Thoracic aorta (tissue), 2 donors: ENCODE measurements at regions not wholly inside any gene's neighbourhood (a gene's known extent, or its start where the extent isn't known, plus 50 kb on each side); places are given as distances from the start of the nearest gene placed in this dataset.
"Not testable (repeated sequence)": the region's sequence is repeated elsewhere in the genome, so short reads cannot be mapped to it uniquely, and the experiment has no call there.

Experiments used
- ATAC-seq: fragments of 150-250 bp; one replicate; pipeline ENCODE4 v1.8.0; 2017; ENCODE audit warnings: low read depth; ENCODE audit not compliant: insufficient number of reproducible peaks, low FRiP score
- DNase-seq: peaks from one replicate; pipeline ENCODE4 v3.0.0-alpha.2; 2020; ENCODE audit warnings: low spot score
- H3K27ac ChIP-seq, 2 donors: fragments of 200-600 bp; sonication (generic); 1 replicate in 1 of 2; 2 replicates in 1 of 2; pipeline ENCODE4 v1.5.1; 2016; ENCODE audit warnings: mild to moderate bottlenecking in 2 of 2, moderate library complexity in 2 of 2
- H3K27me3 ChIP-seq: fragments of 200-600 bp; sonication (generic); replicated peaks from 2 replicates; pipeline ENCODE4 v1.6.0; 2016; ENCODE audit warnings: mild to moderate bottlenecking; ENCODE audit not compliant: insufficient read depth
- H3K36me3 ChIP-seq: fragments of 200-600 bp; sonication (generic); one replicate; pipeline ENCODE4 v1.5.1; 2016
- H3K4me1 ChIP-seq, 2 donors: fragments of 200-600 bp; sonication (generic); 1 replicate in 1 of 2; 2 replicates in 1 of 2; pipeline versions ENCODE4 v1.5.1 to v1.6.0; 2016; ENCODE audit warnings: low read depth in 2 of 2, mild to moderate bottlenecking in 1 of 2; ENCODE audit not compliant: control insufficient read depth in 1 of 2
- H3K4me3 ChIP-seq: fragments of 200-600 bp; sonication (generic); 2 replicates; pipeline ENCODE4 v1.5.1; 2016; ENCODE audit warnings: mild to moderate bottlenecking
- H3K9me3 ChIP-seq: fragments of 200-600 bp; sonication (generic); 2 replicates; pipeline ENCODE4 v1.5.1; 2016
- TF ChIP-seq, protein P1 (sequence below): fragments of 200-600 bp; sonication (generic); IDR thresholded peaks from one replicate; pipeline ENCODE4 v1.5.1; 2019; ENCODE audit warnings: antibody characterized with exemption

DNA sequence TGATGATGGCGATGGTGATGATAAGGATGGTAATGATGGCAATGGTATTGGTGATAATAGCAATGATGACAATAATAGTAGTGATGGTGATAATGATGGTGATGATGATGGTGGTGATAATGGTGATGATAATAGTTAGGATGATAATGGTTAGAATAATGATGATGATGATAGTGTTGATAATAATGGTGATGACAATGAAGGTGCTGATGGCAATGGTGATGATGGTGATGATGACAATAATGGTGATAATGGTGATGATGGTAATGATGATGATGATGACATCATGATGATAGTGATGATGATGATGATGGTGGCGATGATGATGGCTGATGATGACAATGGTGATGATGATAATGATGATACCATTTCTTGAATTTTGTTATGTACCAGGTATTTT is 309.9 kb downstream of the MIAT start:
- TF ChIP-seq, protein P1, sequence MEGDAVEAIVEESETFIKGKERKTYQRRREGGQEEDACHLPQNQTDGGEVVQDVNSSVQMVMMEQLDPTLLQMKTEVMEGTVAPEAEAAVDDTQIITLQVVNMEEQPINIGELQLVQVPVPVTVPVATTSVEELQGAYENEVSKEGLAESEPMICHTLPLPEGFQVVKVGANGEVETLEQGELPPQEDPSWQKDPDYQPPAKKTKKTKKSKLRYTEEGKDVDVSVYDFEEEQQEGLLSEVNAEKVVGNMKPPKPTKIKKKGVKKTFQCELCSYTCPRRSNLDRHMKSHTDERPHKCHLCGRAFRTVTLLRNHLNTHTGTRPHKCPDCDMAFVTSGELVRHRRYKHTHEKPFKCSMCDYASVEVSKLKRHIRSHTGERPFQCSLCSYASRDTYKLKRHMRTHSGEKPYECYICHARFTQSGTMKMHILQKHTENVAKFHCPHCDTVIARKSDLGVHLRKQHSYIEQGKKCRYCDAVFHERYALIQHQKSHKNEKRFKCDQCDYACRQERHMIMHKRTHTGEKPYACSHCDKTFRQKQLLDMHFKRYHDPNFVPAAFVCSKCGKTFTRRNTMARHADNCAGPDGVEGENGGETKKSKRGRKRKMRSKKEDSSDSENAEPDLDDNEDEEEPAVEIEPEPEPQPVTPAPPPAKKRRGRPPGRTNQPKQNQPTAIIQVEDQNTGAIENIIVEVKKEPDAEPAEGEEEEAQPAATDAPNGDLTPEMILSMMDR: no peak
- no peak for DNase-seq

GRCh38 chr22:26968859-26969523 is 311.6 kb downstream of the MIAT start:
- TF ChIP-seq, protein P1: no peak
- Histone ChIP-seq H3K27me3 (no peaks in the 10 kb centered on the region), H3K36me3 (no peaks in the 10 kb centered on the region), H3K4me3 (no peak overlapping the region), H3K27ac (no peak overlapping the region), H3K9me3 (no peaks in the 10 kb centered on the region), H3K4me1 (no peaks in the 10 kb centered on the region)
- ATAC-seq (no peak), DNase-seq (no peak)

More for the DNA sequence above, 309.9 kb downstream of the MIAT start:
- no peaks in the 10 kb centered on the region for H3K27me3 ChIP-seq
- no peak overlapping the region for H3K4me3 ChIP-seq
- H3K27ac ChIP-seq: no peak overlapping the region
- no peaks in the 10 kb centered on the region for H3K4me1 ChIP-seq
- no peaks in the 10 kb centered on the region for H3K9me3 ChIP-seq
- no peaks in the 10 kb centered on the region for H3K36me3 ChIP-seq
- no peak for ATAC-seq

DNA sequence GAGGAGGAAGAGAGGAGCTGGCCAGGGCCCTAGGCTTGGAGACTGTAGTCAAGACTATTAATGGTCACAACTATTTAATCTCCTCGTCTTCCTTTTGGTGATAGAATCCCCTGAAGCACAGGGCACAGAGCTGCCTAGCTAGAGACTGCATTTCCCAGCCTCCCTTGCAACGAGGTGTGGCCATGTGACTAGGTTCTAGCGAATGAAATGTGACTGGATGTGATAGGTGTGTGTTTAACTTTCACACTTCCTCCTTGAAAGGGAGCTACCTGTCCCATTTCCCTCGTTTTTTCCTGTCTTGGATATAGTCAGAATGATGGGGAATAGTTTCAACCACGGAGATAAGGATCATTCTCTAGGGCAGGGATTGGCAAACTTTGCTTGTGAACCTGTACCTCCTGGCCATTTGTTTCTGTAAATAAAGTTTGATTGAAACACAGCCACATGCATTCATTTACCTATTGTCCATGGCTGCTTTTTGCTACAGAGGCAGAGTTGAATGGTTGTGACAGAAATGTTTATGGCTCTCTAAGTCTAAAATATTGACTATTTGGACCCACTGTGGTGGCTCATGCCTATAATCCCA is 313.5 kb downstream of the MIAT start:
- no peak overlapping the region for H3K27ac ChIP-seq
- no peaks in the 10 kb centered on the region for H3K4me1 ChIP-seq
- ATAC-seq: no peak
- H3K4me3 ChIP-seq: no peak overlapping the region
- TF ChIP-seq, protein P1: no peak
- H3K9me3 ChIP-seq: no peaks in the 10 kb centered on the region
- no peaks in the 10 kb centered on the region for H3K27me3 ChIP-seq
- H3K36me3 ChIP-seq: no peaks in the 10 kb centered on the region
- no peak for DNase-seq

DNA sequence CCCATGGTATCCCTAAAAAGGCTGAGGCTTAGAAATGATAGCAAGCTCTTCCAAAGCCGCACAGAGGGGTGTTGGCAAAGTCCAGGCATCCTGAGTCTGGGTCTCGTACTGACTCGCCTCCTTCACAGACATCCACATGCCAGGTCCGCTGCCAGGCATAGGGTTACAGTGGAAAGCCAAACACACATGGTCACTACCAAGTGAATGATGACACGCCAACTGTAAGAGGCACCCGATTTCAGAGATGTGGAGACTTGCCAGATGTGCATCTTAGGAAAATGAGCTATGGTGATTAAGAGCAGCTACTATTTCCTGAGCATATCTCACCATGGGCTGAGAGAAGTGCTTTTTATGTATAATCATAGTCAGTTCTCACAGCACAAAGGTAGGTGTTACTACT is 314.9 kb downstream of the MIAT start:
- Histone ChIP-seq H3K4me3 (no peak overlapping the region), H3K9me3 (no peaks in the 10 kb centered on the region), H3K36me3 (no peaks in the 10 kb centered on the region), H3K27me3 (no peaks in the 10 kb centered on the region), H3K4me1 (no peaks in the 10 kb centered on the region), H3K27ac (no peak overlapping the region)
- TF ChIP-seq, protein P1: no peak
- DNase-seq (no peak), ATAC-seq (no peak)

GRCh38 chr22:26972915-26973314 is 315.5 kb downstream of the MIAT start:
- not testable (repeated sequence) for H3K9me3 ChIP-seq, H3K27ac ChIP-seq, H3K36me3 ChIP-seq, H3K4me1 ChIP-seq, ATAC-seq, H3K27me3 ChIP-seq, DNase-seq, H3K4me3 ChIP-seq

DNA sequence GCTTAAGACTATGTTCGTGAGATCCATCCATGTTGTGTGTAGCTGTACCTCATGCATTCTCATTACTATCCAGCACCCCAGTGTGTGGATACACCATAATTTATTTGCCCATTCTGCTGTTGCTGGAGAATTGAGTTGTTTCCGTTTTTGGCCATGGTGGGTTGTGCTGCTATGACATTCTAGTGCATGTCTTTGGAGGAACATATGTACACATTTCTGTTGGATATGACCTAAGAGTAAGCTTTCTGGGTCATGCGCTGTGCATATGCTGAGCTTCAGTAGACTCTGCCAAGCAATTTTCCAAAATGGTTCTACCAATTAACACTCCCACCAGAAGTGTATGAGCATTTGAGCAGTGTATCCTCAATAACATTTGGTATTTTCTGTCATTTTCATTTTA is 316.6 kb downstream of the MIAT start:
- no peaks in the 10 kb centered on the region for H3K9me3 ChIP-seq
- no peaks in the 10 kb centered on the region for H3K36me3 ChIP-seq
- H3K27me3 ChIP-seq: no peaks in the 10 kb centered on the region
- ATAC-seq (no peak), DNase-seq (no peak)
- no peak overlapping the region for H3K27ac ChIP-seq
- TF ChIP-seq, protein P1: no peak
- no peak overlapping the region for H3K4me3 ChIP-seq
- no peaks in the 10 kb centered on the region for H3K4me1 ChIP-seq
